BLaER1 (cell line): ENCODE measurements at regions not wholly inside any gene's neighbourhood (a gene's known extent, or its start where the extent isn't known, plus 50 kb on each side); places are given as distances from the start of the nearest gene placed in this dataset.

Experiments used
- H3K27ac ChIP-seq: shearing (Covaris generic); formaldehyde crosslinking; 2 replicates; pipeline ENCODE4 v1.8.1; 2022
- H3K27me3 ChIP-seq: shearing (Covaris generic); formaldehyde crosslinking; 2 replicates; pipeline ENCODE4 v1.8.1; 2022
- H3K36me3 ChIP-seq: shearing (Covaris generic); formaldehyde crosslinking; 2 replicates; pipeline ENCODE4 v1.8.1; 2022
- H3K4me1 ChIP-seq: shearing (Covaris generic); formaldehyde crosslinking; 2 replicates; pipeline ENCODE4 v1.8.1; 2022
- H3K4me2 ChIP-seq: shearing (Covaris generic); formaldehyde crosslinking; 2 replicates; pipeline ENCODE4 v1.8.1; 2022
- H3K4me3 ChIP-seq: shearing (Covaris generic); formaldehyde crosslinking; 2 replicates; pipeline ENCODE4 v1.8.1; 2022
- H3K9ac ChIP-seq: shearing (Covaris generic); formaldehyde crosslinking; 2 replicates; pipeline ENCODE4 v1.8.1; 2022
- H3K9me3 ChIP-seq: shearing (Covaris generic); formaldehyde crosslinking; 2 replicates; pipeline ENCODE4 v1.8.1; 2022
- H4K20me1 ChIP-seq: shearing (Covaris generic); formaldehyde crosslinking; 2 replicates; pipeline ENCODE4 v1.8.1; 2022
- Cebpa-rat ChIP-seq: shearing (Covaris generic); IDR thresholded peaks from 2 replicates; pipeline ENCODE4 v1.8.1; 2022

GRCh38 chr20:52676283-52676995, 295.7 kb upstream of the TSHZ2 start:
- H3K36me3 ChIP-seq, result no peaks in the 10 kb centered on the region
- no peak overlapping the region for H3K9ac ChIP-seq
- H3K27me3 ChIP-seq, result peaks cover 12% of the 10 kb centered on the region; the same call in 1 of the 2 replicates
- H3K4me3 ChIP-seq, result no peak overlapping the region
- H4K20me1 ChIP-seq, result no peaks in the 10 kb centered on the region
- no peaks in the 10 kb centered on the region for H3K9me3 ChIP-seq
- no peak overlapping the region for H3K4me2 ChIP-seq
- TF ChIP-seq Cebpa-rat, result no peak
- peaks cover 14% of the 10 kb centered on the region for H3K4me1 ChIP-seq
- H3K27ac ChIP-seq, result no peak overlapping the region

- Histone ChIP-seq H4K20me1 (no peaks in the 10 kb centered on the region), H3K27me3 (peaks cover 12% of the 10 kb centered on the region; the same call in 1 of the 2 replicates)
These were observed 296.8 kb upstream of the TSHZ2 start for GRCh38 chr20:52675375-52675774.

GRCh38 chr20:52668626-52669025, 303.5 kb upstream of the TSHZ2 start:
- no peaks in the 10 kb centered on the region for H3K9me3 ChIP-seq
- no peaks in the 10 kb centered on the region for H3K36me3 ChIP-seq
- H3K4me2 ChIP-seq, result no peak overlapping the region
- TF ChIP-seq Cebpa-rat, result no peak
- no peak overlapping the region for H3K4me3 ChIP-seq
- no peak overlapping the region for H3K9ac ChIP-seq
- no peaks in the 10 kb centered on the region for H4K20me1 ChIP-seq
- H3K27me3 ChIP-seq, result no peaks in the 10 kb centered on the region
- H3K4me1 ChIP-seq, result no peaks in the 10 kb centered on the region
- no peak overlapping the region for H3K27ac ChIP-seq

More at GRCh38 chr20:52675375-52675774, 296.8 kb upstream of the TSHZ2 start:
- H3K9me3 ChIP-seq, result no peaks in the 10 kb centered on the region
- peaks cover 14% of the 10 kb centered on the region for H3K4me1 ChIP-seq
- no peak overlapping the region for H3K27ac ChIP-seq
- H3K9ac ChIP-seq, result no peak overlapping the region
- peak overlapping the region; percentile 18 for H3K4me2 ChIP-seq
- H3K36me3 ChIP-seq, result no peaks in the 10 kb centered on the region
- no peak overlapping the region for H3K4me3 ChIP-seq
- TF ChIP-seq Cebpa-rat, result no peak

- Histone ChIP-seq H3K36me3 (no peaks in the 10 kb centered on the region), H3K4me1 (no peaks in the 10 kb centered on the region), H3K9me3 (no peaks in the 10 kb centered on the region), H4K20me1 (no peaks in the 10 kb centered on the region), H3K4me2 (no peak overlapping the region), H3K9ac (no peak overlapping the region), H3K27ac (no peak overlapping the region), H3K4me3 (no peak overlapping the region), H3K27me3 (no peaks in the 10 kb centered on the region)
- TF ChIP-seq Cebpa-rat, result no peak
These were observed 304.8 kb upstream of the TSHZ2 start for GRCh38 chr20:52667358-52667757.

GRCh38 chr20:52665441-52665840, 306.7 kb upstream of the TSHZ2 start:
- Histone ChIP-seq H3K4me3 (no peak overlapping the region), H3K4me1 (no peaks in the 10 kb centered on the region), H3K36me3 (no peaks in the 10 kb centered on the region), H3K4me2 (no peak overlapping the region), H3K9me3 (no peaks in the 10 kb centered on the region), H3K27me3 (no peaks in the 10 kb centered on the region), H4K20me1 (no peaks in the 10 kb centered on the region), H3K9ac (no peak overlapping the region), H3K27ac (no peak overlapping the region)
- TF ChIP-seq Cebpa-rat, result no peak

- Histone ChIP-seq H3K27ac (no peak overlapping the region), H3K9ac (no peak overlapping the region), H3K4me1 (peaks cover 25% of the 10 kb centered on the region), H4K20me1 (no peaks in the 10 kb centered on the region), H3K4me2 (no peak overlapping the region), H3K4me3 (no peak overlapping the region), H3K9me3 (no peaks in the 10 kb centered on the region), H3K27me3 (no peaks in the 10 kb centered on the region), H3K36me3 (no peaks in the 10 kb centered on the region)
- TF ChIP-seq Cebpa-rat, result no peak
These were observed 316.8 kb upstream of the TSHZ2 start for GRCh38 chr20:52655395-52655794.

- no peaks in the 10 kb centered on the region for H4K20me1 ChIP-seq
- no peaks in the 10 kb centered on the region for H3K36me3 ChIP-seq
- H3K4me2 ChIP-seq, result no peak overlapping the region
- no peak for TF ChIP-seq Cebpa-rat
- no peaks in the 10 kb centered on the region for H3K27me3 ChIP-seq
- peaks cover 25% of the 10 kb centered on the region for H3K4me1 ChIP-seq
- H3K9ac ChIP-seq, result no peak overlapping the region
- no peaks in the 10 kb centered on the region for H3K9me3 ChIP-seq
- H3K27ac ChIP-seq, result no peak overlapping the region
- H3K4me3 ChIP-seq, result no peak overlapping the region
These were observed 317.6 kb upstream of the TSHZ2 start for GRCh38 chr20:52654567-52654966.

GRCh38 chr20:52652271-52652670, 319.9 kb upstream of the TSHZ2 start:
- no peak overlapping the region for H3K9ac ChIP-seq
- H3K4me1 ChIP-seq, result peaks cover 18% of the 10 kb centered on the region
- H3K27me3 ChIP-seq, result no peaks in the 10 kb centered on the region
- H3K36me3 ChIP-seq, result no peaks in the 10 kb centered on the region
- H3K27ac ChIP-seq, result no peak overlapping the region
- H3K4me3 ChIP-seq, result no peak overlapping the region
- H3K9me3 ChIP-seq, result no peaks in the 10 kb centered on the region
- TF ChIP-seq Cebpa-rat, result no peak
- peak overlapping the region; percentile 35; the same call in 1 of the 2 replicates for H3K4me2 ChIP-seq
- H4K20me1 ChIP-seq, result no peaks in the 10 kb centered on the region

GRCh38 chr20:52649727-52650126, 322.4 kb upstream of the TSHZ2 start:
- Histone ChIP-seq H3K36me3 (no peaks in the 10 kb centered on the region), H3K4me3 (no peak overlapping the region), H4K20me1 (no peaks in the 10 kb centered on the region), H3K9me3 (no peaks in the 10 kb centered on the region), H3K4me1 (peaks cover 19% of the 10 kb centered on the region), H3K27me3 (no peaks in the 10 kb centered on the region), H3K27ac (no peak overlapping the region), H3K9ac (no peak overlapping the region), H3K4me2 (no peak overlapping the region)
- TF ChIP-seq Cebpa-rat, result no peak

- Histone ChIP-seq H3K36me3 (no peaks in the 10 kb centered on the region), H4K20me1 (no peaks in the 10 kb centered on the region), H3K4me3 (no peak overlapping the region), H3K4me1 (peaks cover 12% of the 10 kb centered on the region), H3K9me3 (no peaks in the 10 kb centered on the region), H3K4me2 (peak overlapping the region; percentile 52), H3K27ac (no peak overlapping the region), H3K9ac (no peak overlapping the region), H3K27me3 (no peaks in the 10 kb centered on the region)
- TF ChIP-seq Cebpa-rat, result peak; percentile 13; the same call in 1 of the 2 replicates
These were observed 326.3 kb upstream of the TSHZ2 start for GRCh38 chr20:52645822-52646221.
